ENCODE measurements at regions not wholly inside any gene's neighbourhood (a gene's known extent, or its start where the extent isn't known, plus 50 kb on each side); places are given as distances from the start of the nearest gene placed in this dataset.
"Not testable (repeated sequence)": the region's sequence is repeated elsewhere in the genome, so short reads cannot be mapped to it uniquely, and the experiment has no call there.

GRCh38 chr2:129805899-129806298 is 173.6 kb upstream of the RAB6C start:
- no peak for DNase-seq (ENCODE audit: low read depth in 1 of 2, low spot score in 1 of 2)

GRCh38 chr2:129806317-129806716 is 173.1 kb upstream of the RAB6C start:
- no peak for DNase-seq (ENCODE audit: low read depth in 1 of 2, low spot score in 1 of 2)

GRCh38 chr2:129806990-129807389 is 172.5 kb upstream of the RAB6C start:
- DNase-seq (ENCODE audit: low read depth in 1 of 2, low spot score in 1 of 2) = no peak

- DNase-seq (ENCODE audit: low read depth in 1 of 2, low spot score in 1 of 2) = not testable (repeated sequence)
Measured at GRCh38 chr2:129807642-129808338, 171.7 kb upstream of the RAB6C start.

DNA sequence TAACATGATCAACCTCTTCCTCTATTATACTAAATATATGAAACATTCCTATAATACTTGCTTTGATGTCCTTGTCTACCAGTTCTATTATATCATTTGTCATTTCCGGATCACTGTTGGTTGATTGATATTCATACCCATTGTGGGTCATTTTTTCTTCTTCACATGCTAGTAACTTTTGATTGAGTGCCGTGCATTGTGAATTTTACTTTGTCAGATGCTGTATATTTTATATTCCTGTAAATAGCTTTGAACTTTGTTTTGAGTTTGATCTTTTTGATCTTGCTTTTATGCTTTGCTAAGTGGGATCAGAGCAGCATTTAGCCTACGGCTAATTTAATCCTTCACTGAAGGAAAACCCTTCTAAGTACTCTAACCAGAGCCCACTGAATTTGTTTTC is 168.9 kb upstream of the RAB6C start:
- DNase-seq (ENCODE audit: low read depth in 1 of 2, low spot score in 1 of 2) = no peak

DNA sequence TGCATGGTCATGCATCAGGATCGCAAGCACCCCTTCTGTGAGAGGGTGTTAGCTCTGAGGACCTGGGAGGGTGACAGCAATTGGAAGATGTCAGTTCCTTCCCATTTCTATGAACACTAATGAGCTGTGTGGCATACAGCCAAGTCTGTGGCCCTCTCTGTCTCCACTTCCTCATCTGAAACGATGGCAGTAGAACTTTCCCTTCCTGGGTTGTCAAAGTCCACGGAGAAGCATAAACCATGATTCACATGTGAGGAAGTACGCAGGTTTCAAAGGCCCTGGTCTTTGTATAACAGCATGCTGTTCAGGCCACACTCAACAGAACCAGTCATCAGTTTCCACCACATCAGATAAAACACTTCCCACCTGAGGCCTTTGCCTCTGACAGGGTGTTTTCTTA is 167.4 kb upstream of the RAB6C start:
- no peak for DNase-seq (ENCODE audit: low read depth in 1 of 2, low spot score in 1 of 2)

DNA sequence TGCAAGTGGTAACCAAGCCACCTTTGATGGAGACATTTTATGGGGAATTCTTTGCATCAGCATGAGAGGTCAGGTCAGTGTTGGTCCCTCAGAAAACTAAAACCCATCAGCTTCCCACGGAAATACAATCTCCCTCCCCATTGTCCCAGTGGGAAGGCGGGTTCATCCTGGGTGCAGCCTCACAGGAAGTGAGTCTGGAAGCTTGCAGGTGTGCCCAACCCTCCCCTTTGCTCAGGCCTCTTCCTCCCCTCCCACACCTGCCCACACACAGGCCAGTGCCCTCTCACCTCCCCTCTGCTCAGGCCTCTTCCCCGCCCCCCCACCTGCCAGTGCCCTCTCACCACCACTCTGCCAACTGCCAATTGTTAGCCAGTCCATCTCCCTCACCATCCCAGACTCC is 166.8 kb upstream of the RAB6C start:
- DNase-seq (ENCODE audit: low read depth in 1 of 2, low spot score in 1 of 2) = no peak

GRCh38 chr2:129813404-129813803 is 166.1 kb upstream of the RAB6C start:
- DNase-seq (ENCODE audit: low read depth in 1 of 2, low spot score in 1 of 2) = no peak

DNA sequence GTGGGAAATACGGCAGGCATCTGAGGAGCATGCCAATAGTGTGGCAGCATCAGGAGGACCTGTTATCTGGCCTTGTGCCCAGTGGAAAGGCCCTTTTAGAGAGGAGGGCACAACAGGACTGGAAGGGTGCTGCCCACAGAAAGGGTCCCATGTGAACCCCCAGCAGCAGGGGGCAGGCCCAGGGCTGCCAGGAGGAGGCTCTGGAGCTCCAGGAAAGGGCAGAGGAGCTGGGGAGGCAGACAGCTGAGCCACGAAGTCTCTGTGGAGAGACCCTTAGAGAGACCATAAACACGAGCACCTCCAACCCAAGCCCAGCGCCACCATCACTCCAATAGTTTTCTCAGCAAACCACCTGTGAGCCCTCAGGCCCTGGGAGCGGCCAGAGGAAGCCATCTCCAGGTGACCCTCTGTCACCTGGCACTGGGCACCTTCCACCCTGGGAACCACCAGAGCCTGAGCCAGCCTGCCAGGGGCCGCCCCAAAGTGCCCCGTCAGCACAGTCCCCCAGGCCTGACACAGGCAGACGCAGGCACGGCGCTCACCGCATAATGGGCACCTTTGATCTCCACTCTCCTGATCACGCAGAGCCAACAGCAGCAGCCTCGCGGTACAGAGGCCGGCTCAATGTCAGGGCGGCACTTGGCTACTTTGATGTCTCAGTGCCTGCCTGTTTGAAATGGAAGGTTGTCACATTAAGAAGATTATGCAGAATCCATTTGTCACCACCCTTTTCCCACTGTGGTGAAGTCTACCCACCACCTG is 162.5 kb upstream of the RAB6C start:
- no peak for DNase-seq (ENCODE audit: low read depth in 1 of 2, low spot score in 1 of 2)

DNA sequence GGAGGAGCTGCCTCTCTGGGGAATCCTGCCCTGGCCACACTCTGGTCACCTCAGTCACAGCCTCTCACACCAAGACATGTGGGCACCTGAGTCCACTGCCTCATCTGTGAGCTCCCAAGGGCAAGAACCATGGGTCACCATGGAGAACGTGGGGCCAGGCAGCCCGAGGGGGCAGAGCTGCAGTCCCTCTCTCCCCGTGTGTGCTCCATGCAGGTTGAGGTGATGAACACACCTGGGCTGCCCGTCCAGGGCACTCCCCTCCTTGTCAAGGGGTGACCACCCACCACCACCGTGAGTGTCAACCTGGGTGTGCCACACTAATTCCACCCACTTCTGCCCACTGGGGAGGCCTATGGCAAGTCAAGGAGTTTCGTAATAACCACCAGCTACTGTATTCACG is 159.6 kb upstream of the RAB6C start:
- DNase-seq (ENCODE audit: low read depth in 1 of 2, low spot score in 1 of 2) = no peak

- no peak for DNase-seq (ENCODE audit: low read depth in 1 of 2, low spot score in 1 of 2)
Measured at GRCh38 chr2:129820908-129821307, 158.6 kb upstream of the RAB6C start.

DNA sequence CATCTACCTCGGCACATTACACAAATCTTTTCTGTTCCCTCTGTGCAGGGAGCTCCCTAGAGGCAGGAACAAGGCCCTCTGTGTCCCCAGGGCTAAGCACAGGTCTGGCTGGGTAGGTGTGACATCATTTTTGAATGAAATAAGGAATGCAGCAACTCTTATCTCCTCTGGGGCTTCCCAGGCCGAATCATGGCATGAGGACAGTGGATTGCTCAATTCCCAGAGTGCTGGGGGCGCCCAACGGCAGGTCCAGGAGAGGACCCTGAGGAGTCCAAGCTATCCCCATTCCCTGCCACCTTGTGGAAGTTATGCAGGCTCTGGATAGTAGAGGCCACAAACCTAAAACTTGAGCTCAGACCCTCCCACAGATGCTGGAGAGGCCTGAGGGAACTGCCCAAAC is 158.0 kb upstream of the RAB6C start:
- DNase-seq (ENCODE audit: low read depth in 1 of 2, low spot score in 1 of 2) = no peak

DNA sequence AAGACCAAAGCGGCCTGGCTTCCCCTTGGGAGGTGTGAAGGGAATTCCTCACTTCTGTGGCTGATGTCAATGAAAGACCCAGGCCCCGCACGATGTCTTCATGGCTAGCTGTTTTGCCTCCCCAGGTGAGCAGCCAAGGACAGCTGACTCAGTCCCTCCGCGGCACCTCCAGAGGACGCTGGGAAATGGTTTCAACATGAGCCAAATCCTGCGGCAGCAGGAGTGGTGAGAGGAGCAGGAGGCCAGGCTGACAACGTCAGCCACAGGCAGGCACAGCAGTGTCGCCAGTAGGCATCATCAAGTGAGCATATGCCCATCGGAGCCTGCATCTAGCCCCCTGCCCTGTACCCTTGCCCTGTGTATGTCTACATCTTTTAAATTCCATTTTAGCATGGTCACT is 156.4 kb upstream of the RAB6C start:
- no peak for DNase-seq (ENCODE audit: low read depth in 1 of 2, low spot score in 1 of 2)

GRCh38 chr2:129827311-129828090 is 152.0 kb upstream of the RAB6C start:
- no peak for DNase-seq (ENCODE audit: low read depth in 1 of 2, low spot score in 1 of 2)

GRCh38 chr2:129828792-129829191 is 150.7 kb upstream of the RAB6C start:
- DNase-seq (ENCODE audit: low read depth in 1 of 2, low spot score in 1 of 2) = no peak

DNA sequence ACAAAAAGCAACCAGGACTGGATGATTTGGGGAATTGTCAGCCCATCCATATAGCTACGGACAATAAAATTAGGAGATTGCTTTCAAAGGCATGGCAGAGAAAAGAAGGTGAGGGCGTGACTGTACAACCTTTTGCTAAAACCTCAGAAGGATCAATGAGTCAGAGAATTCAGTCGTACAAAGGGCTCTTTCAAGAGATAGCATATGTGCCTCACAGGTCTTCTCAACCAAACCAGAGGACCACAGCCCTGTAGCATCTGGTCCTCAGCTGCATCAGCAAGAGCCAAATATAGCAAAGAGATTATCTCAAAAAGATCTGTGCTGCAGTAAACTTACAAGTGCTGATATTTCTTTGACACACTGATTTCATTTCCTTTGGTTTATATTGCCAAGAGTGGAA is 149.9 kb upstream of the RAB6C start:
- no peak for DNase-seq (ENCODE audit: low read depth in 1 of 2, low spot score in 1 of 2)

GRCh38 chr2:129831018-129831417 is 148.4 kb upstream of the RAB6C start:
- no peak for DNase-seq (ENCODE audit: low read depth in 1 of 2, low spot score in 1 of 2)

- DNase-seq (ENCODE audit: low read depth in 1 of 2, low spot score in 1 of 2) = not testable (repeated sequence)
Measured at GRCh38 chr2:129833465-129833864, 146.0 kb upstream of the RAB6C start.

GRCh38 chr2:129847043-129847442 is 132.4 kb upstream of the RAB6C start:
- DNase-seq (ENCODE audit: low read depth in 1 of 2, low spot score in 1 of 2) = no peak

GRCh38 chr2:129849559-129850160 is 129.8 kb upstream of the RAB6C start:
- DNase-seq (ENCODE audit: low read depth in 1 of 2, low spot score in 1 of 2) = no peak

DNA sequence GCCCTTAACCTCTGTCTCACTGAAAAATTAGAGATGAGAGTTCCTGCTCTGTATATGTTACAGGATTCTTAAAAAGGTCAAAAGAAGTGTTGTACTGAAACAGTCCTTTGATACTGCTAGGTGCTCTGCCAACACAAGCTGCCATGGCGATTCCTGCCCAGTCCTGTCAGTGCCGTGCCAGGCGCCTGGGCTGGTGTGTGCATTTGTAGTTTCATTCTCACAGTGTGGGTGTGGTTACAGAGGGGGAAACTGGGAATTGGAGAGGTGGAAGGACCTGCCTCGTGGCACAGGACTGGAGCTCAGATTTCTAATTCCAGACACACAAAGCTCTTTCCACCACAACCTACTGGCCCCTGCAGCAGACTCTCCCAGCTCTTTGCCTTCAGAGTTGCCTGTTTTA is 122.3 kb upstream of the RAB6C start:
- DNase-seq (ENCODE audit: low read depth in 1 of 2, low spot score in 1 of 2) = no peak

- no peak for DNase-seq (ENCODE audit: low read depth in 1 of 2, low spot score in 1 of 2)
Measured at GRCh38 chr2:129859175-129859574, 120.3 kb upstream of the RAB6C start.
